VCaP (cell line): ENCODE measurements at regions not wholly inside any gene's neighbourhood (a gene's known extent, or its start where the extent isn't known, plus 50 kb on each side); places are given as distances from the start of the nearest gene placed in this dataset.

Experiments
- H3K27ac ChIP-seq: fragments of 450-650 bp; 2 replicates; pipeline ENCODE4 v1.5.1; 2017
- CTCF ChIP-seq: fragments of 450-650 bp; conservative IDR thresholded peaks from 2 replicates; pipeline ENCODE4 v1.5.1; 2017; ENCODE audit warnings: mild to moderate bottlenecking, moderate library complexity

GRCh38 chr7:17601921-17602320, 303.5 kb downstream of the AHR start:
- H3K27ac ChIP-seq = no peak overlapping the region
- no peak for TF ChIP-seq CTCF

GRCh38 chr7:17608114-17608833, 309.8 kb downstream of the AHR start:
- H3K27ac ChIP-seq = no peak overlapping the region
- TF ChIP-seq CTCF = no peak

- TF ChIP-seq CTCF = no peak
- H3K27ac ChIP-seq = no peak overlapping the region
Measured at GRCh38 chr7:17611611-17612010, 313.2 kb downstream of the AHR start.

GRCh38 chr7:17613338-17614041, 315.0 kb downstream of the AHR start:
- no peak overlapping the region for H3K27ac ChIP-seq
- no peak for TF ChIP-seq CTCF

GRCh38 chr7:17617380-17617779, 318.9 kb downstream of the AHR start:
- no peak for TF ChIP-seq CTCF
- H3K27ac ChIP-seq = peak overlapping the region; percentile 69

GRCh38 chr7:17617857-17618651, 319.6 kb downstream of the AHR start:
- no peak for TF ChIP-seq CTCF
- peak overlapping the region; percentile 69 for H3K27ac ChIP-seq

GRCh38 chr7:17618652-17618974, 320.2 kb downstream of the AHR start:
- H3K27ac ChIP-seq = peak overlapping the region; percentile 69
- no peak for TF ChIP-seq CTCF
